ENCODE measurements at regions not wholly inside any gene's neighbourhood (a gene's known extent, or its start where the extent isn't known, plus 50 kb on each side); places are given as distances from the start of the nearest gene placed in this dataset.

GRCh38 chr2:117232305-117232704 is 582.2 kb upstream of the DDX18 start:
- no peak for TF ChIP-seq ZFP3 (CRISPR knock-in tag; IDR thresholded peaks at IDR 0.05)
- no peak for TF ChIP-seq ARNTL (CRISPR knock-in tag; IDR thresholded peaks at IDR 0.05; ENCODE audit: borderline replicate concordance, low read depth)
- no peak for TF ChIP-seq CSDC2 (CRISPR knock-in tag; IDR thresholded peaks at IDR 0.05)
- no peak for TF ChIP-seq POU6F1 (CRISPR knock-in tag; IDR thresholded peaks at IDR 0.05; ENCODE audit: borderline replicate concordance, low read depth)
- no peak for TF ChIP-seq ZNF8 (CRISPR knock-in tag; IDR thresholded peaks at IDR 0.05)
- no peak for TF ChIP-seq ZC3H10 (CRISPR knock-in tag; IDR thresholded peaks at IDR 0.05)
- no peak for TF ChIP-seq CREB5 (CRISPR knock-in tag; IDR thresholded peaks at IDR 0.05; ENCODE audit: low read depth)
- no peak for TF ChIP-seq OSR1 (CRISPR knock-in tag; IDR thresholded peaks at IDR 0.05)

GRCh38 chr2:117257362-117257761 is 557.1 kb upstream of the DDX18 start:
- TF ChIP-seq PPARA (CRISPR knock-in tag; IDR thresholded peaks at IDR 0.05; ENCODE audit: borderline replicate concordance) (no peak), ISL1 (CRISPR knock-in tag; IDR thresholded peaks at IDR 0.05) (no peak), ESRRG (CRISPR knock-in tag; IDR thresholded peaks at IDR 0.05) (no peak), CSRNP3 (CRISPR knock-in tag; IDR thresholded peaks at IDR 0.05) (no peak), ARNTL (CRISPR knock-in tag; IDR thresholded peaks at IDR 0.05; ENCODE audit: borderline replicate concordance, low read depth) (no peak)
- ATAC-seq, result no peak

More at GRCh38 chr2:117232305-117232704, 582.2 kb upstream of the DDX18 start:
- ATAC-seq, result no peak

- TF ChIP-seq TCF4 (CRISPR knock-in tag; IDR thresholded peaks at IDR 0.05; ENCODE audit: borderline replicate concordance), result peak; percentile 88
- no peak for TF ChIP-seq BACH2 (CRISPR knock-in tag; IDR thresholded peaks at IDR 0.05; ENCODE audit: borderline replicate concordance)
- peak; percentile 27; the same call in 1 of the 2 replicates for TF ChIP-seq CSRNP3 (CRISPR knock-in tag; IDR thresholded peaks at IDR 0.05)
- no peak for TF ChIP-seq ARNTL (CRISPR knock-in tag; IDR thresholded peaks at IDR 0.05; ENCODE audit: borderline replicate concordance, low read depth)
- peak; percentile 77 for TF ChIP-seq TSHZ2 (CRISPR knock-in tag; IDR thresholded peaks at IDR 0.05)
Observed at GRCh38 chr2:117269574-117269973, 544.9 kb upstream of the DDX18 start.

GRCh38 chr2:117271631-117272030 is 542.9 kb upstream of the DDX18 start:
- TF ChIP-seq ISL1 (CRISPR knock-in tag; IDR thresholded peaks at IDR 0.05) (no peak), BACH2 (CRISPR knock-in tag; IDR thresholded peaks at IDR 0.05; ENCODE audit: borderline replicate concordance) (no peak), OSR1 (CRISPR knock-in tag; IDR thresholded peaks at IDR 0.05) (no peak), ZFP30 (CRISPR knock-in tag; IDR thresholded peaks at IDR 0.05) (no peak), ZFP3 (CRISPR knock-in tag; IDR thresholded peaks at IDR 0.05) (no peak)
- no peak for ATAC-seq

More at GRCh38 chr2:117269574-117269973, 544.9 kb upstream of the DDX18 start:
- peak; percentile 33; the same call in 1 of the 3 replicates for ATAC-seq
